ENCODE measurements at regions not wholly inside any gene's neighbourhood (a gene's known extent, or its start where the extent isn't known, plus 50 kb on each side); places are given as distances from the start of the nearest gene placed in this dataset.

- Mint-ChIP-seq H3K27ac (ENCODE audit: unreplicated experiment) (no peak overlapping the region), H3K9me3 (ENCODE audit: unreplicated experiment) (no peaks in the 10 kb centered on the region), H3K27me3 (ENCODE audit: unreplicated experiment) (peaks cover 12% of the 10 kb centered on the region), H3K4me1 (ENCODE audit: unreplicated experiment) (no peaks in the 10 kb centered on the region), H3K36me3 (ENCODE audit: low read depth, unreplicated experiment) (no peaks in the 10 kb centered on the region), H3K4me3 (ENCODE audit: unreplicated experiment) (no peak overlapping the region)
- DNase-seq (ENCODE audit: low spot score): no peak
- TF ChIP-seq CTCF (IDR thresholded peaks at IDR 0.05; ENCODE audit: unreplicated experiment): no peak
Observed at GRCh38 chr17:73882590-73882989, 238.3 kb upstream of the SDK2 start.

DNA sequence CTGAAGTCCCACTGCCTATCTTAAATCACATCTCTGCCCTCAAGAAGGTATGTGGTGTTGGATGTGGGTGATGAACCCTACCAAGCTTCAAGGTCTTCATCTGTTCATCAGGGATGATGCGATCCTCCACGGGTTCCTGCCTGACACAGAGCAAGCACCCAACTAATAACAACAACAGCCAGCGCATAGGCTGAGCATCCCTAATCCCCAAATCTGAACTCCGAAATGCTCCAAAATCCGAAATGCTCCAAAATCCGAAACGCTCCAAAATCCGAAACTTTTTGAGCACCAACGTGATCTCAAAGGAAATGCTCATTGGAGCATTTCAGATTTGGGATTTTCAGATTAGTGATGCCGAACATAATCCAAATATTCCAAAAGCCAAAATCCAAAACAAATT, 238.9 kb upstream of the SDK2 start:
- Mint-ChIP-seq H3K4me3 (ENCODE audit: unreplicated experiment) (no peak overlapping the region), H3K27ac (ENCODE audit: unreplicated experiment) (no peak overlapping the region), H3K27me3 (ENCODE audit: unreplicated experiment) (peaks cover 12% of the 10 kb centered on the region), H3K4me1 (ENCODE audit: unreplicated experiment) (no peaks in the 10 kb centered on the region), H3K9me3 (ENCODE audit: unreplicated experiment) (no peaks in the 10 kb centered on the region), H3K36me3 (ENCODE audit: low read depth, unreplicated experiment) (no peaks in the 10 kb centered on the region)
- no peak for TF ChIP-seq CTCF (IDR thresholded peaks at IDR 0.05; ENCODE audit: unreplicated experiment)
- DNase-seq (ENCODE audit: low spot score): no peak

DNA sequence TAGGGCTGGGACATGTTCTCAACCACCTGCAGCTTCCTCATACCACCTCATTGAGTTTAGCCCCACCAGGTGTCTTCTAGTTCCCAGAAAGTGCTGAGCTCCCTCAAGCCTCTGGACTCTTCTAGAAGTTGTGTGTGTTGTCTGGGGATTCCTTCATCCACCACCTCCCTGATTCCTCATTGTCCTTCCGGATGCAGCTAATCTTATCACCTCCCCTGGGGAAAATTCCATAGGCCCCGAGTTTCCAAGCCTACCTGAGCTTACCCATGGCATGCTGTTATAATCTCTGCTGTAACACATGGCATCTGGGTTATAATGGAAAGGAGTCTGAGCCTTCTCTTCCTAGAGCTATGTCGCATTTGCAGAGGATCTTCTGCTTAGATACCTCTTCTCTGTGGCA, 243.5 kb upstream of the SDK2 start:
- no peak for DNase-seq (ENCODE audit: low spot score)
- Mint-ChIP-seq H3K36me3 (ENCODE audit: low read depth, unreplicated experiment) (no peaks in the 10 kb centered on the region), H3K4me3 (ENCODE audit: unreplicated experiment) (no peak overlapping the region), H3K27ac (ENCODE audit: unreplicated experiment) (no peak overlapping the region), H3K27me3 (ENCODE audit: unreplicated experiment) (peaks cover 3% of the 10 kb centered on the region), H3K4me1 (ENCODE audit: unreplicated experiment) (no peaks in the 10 kb centered on the region), H3K9me3 (ENCODE audit: unreplicated experiment) (no peaks in the 10 kb centered on the region)
- no peak for TF ChIP-seq CTCF (IDR thresholded peaks at IDR 0.05; ENCODE audit: unreplicated experiment)

DNA sequence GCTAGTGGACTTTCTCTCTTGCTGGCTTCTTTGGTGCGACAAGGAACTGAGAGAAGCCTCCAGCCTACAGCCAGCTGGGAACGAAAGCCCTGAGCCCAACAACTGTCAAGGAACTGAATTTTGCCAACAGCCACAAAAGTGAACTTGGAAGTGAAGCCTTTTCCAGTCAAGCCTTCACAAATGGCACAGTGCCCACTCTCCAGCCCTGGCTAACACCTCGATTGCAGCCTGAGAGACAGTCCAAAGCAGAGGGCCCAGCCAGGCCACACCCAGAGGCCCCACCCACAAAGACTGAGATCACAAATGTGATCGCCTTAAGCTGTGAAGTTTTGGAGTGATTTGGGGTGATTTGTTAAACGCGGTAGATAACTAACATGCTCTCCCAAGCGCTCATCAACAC, 244.6 kb upstream of the SDK2 start:
- no peak for TF ChIP-seq CTCF (IDR thresholded peaks at IDR 0.05; ENCODE audit: unreplicated experiment)
- DNase-seq (ENCODE audit: low spot score): no peak
- no peaks in the 10 kb centered on the region for H3K36me3 Mint-ChIP-seq (ENCODE audit: low read depth, unreplicated experiment)
- no peaks in the 10 kb centered on the region for H3K4me1 Mint-ChIP-seq (ENCODE audit: unreplicated experiment)
- peaks cover 3% of the 10 kb centered on the region for H3K27me3 Mint-ChIP-seq (ENCODE audit: unreplicated experiment)
- H3K9me3 Mint-ChIP-seq (ENCODE audit: unreplicated experiment): no peaks in the 10 kb centered on the region
- no peak overlapping the region for H3K4me3 Mint-ChIP-seq (ENCODE audit: unreplicated experiment)
- H3K27ac Mint-ChIP-seq (ENCODE audit: unreplicated experiment): no peak overlapping the region

- no peak for TF ChIP-seq CTCF (IDR thresholded peaks at IDR 0.05; ENCODE audit: unreplicated experiment)
- Mint-ChIP-seq H3K9me3 (ENCODE audit: unreplicated experiment) (no peaks in the 10 kb centered on the region), H3K27ac (ENCODE audit: unreplicated experiment) (no peak overlapping the region), H3K4me1 (ENCODE audit: unreplicated experiment) (no peaks in the 10 kb centered on the region), H3K36me3 (ENCODE audit: low read depth, unreplicated experiment) (no peaks in the 10 kb centered on the region), H3K27me3 (ENCODE audit: unreplicated experiment) (peaks cover 3% of the 10 kb centered on the region), H3K4me3 (ENCODE audit: unreplicated experiment) (no peak overlapping the region)
- DNase-seq (ENCODE audit: low spot score): no peak
Observed at GRCh38 chr17:73889439-73889838, 245.2 kb upstream of the SDK2 start.

All from endothelial cell (in vitro differentiated cells).